Hematopoietic multipotent progenitor cell treated with erythropoietin and hydrocortisone succinate and interleukin-3 and kit ligand, for 4 days (in vitro differentiated cells): ENCODE measurements at regions not wholly inside any gene's neighbourhood (a gene's known extent, or its start where the extent isn't known, plus 50 kb on each side); places are given as distances from the start of the nearest gene placed in this dataset.
"Not testable (repeated sequence)": the region's sequence is repeated elsewhere in the genome, so short reads cannot be mapped to it uniquely, and the experiment has no call there.

Source experiments
- DNase-seq: peaks from one replicate; pipeline ENCODE4 v3.0.0-alpha.2; 2015

- not testable (repeated sequence) for DNase-seq
These were observed 189.3 kb downstream of the NPIPB11 start for GRCh38 chr16:29217104-29217751.

- not testable (repeated sequence) for DNase-seq
These were observed 192.7 kb downstream of the NPIPB11 start for GRCh38 chr16:29213770-29214169.

DNA sequence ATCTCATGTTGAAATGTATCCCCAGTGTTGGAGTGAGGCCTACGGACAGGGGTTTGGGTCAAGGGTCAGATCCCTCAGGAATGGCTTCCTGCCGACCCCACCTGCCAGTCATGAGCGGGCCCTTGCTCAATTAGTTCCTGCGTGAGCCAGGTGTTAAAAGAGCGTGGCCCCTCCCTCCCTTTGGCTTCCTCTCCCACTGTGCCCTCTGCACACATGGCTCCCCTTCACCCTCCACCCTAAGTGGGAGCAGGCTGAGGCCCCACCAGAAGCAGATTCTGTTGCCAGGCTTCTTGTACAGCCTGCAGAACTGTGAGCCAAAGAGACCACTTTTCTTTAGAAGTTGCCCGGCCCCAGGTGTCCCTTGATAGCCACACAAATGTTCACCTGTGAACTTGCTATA is 193.3 kb downstream of the NPIPB11 start:
- not testable (repeated sequence) for DNase-seq

- DNase-seq = not testable (repeated sequence)
These were observed 194.2 kb downstream of the NPIPB11 start for GRCh38 chr16:29212084-29213027.

- not testable (repeated sequence) for DNase-seq
These were observed 195.1 kb downstream of the NPIPB11 start for GRCh38 chr16:29211456-29211855.

- DNase-seq = peak; percentile 31
These were observed 196.0 kb downstream of the NPIPB11 start for GRCh38 chr16:29210299-29211150.

GRCh38 chr16:29206120-29206519 is 200.4 kb downstream of the NPIPB11 start:
- not testable (repeated sequence) for DNase-seq

DNA sequence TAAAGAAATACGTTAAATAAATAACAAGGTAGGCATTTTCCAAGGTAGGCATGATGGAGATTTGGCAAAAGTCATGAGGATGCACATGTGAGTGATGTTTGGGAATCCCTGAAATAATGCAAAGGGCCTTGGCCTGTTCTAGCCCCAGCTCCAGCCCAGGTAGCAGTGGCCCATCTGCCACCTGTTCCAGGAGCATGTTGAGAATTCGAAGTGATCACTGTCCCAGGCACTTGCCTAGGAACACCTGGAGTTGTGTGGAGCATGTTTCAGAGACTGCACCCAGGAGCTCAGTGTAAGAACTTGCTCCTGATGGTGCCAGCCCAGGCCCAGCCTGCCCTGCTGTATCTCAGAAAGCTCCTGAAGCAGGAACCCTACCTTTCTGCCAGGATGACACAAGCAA is 201.4 kb downstream of the NPIPB11 start:
- not testable (repeated sequence) for DNase-seq

- DNase-seq = no peak
These were observed 201.7 kb downstream of the NPIPB11 start for GRCh38 chr16:29204806-29205135.

- DNase-seq = not testable (repeated sequence)
These were observed 202.3 kb downstream of the NPIPB11 start for GRCh38 chr16:29203933-29204805.

DNA sequence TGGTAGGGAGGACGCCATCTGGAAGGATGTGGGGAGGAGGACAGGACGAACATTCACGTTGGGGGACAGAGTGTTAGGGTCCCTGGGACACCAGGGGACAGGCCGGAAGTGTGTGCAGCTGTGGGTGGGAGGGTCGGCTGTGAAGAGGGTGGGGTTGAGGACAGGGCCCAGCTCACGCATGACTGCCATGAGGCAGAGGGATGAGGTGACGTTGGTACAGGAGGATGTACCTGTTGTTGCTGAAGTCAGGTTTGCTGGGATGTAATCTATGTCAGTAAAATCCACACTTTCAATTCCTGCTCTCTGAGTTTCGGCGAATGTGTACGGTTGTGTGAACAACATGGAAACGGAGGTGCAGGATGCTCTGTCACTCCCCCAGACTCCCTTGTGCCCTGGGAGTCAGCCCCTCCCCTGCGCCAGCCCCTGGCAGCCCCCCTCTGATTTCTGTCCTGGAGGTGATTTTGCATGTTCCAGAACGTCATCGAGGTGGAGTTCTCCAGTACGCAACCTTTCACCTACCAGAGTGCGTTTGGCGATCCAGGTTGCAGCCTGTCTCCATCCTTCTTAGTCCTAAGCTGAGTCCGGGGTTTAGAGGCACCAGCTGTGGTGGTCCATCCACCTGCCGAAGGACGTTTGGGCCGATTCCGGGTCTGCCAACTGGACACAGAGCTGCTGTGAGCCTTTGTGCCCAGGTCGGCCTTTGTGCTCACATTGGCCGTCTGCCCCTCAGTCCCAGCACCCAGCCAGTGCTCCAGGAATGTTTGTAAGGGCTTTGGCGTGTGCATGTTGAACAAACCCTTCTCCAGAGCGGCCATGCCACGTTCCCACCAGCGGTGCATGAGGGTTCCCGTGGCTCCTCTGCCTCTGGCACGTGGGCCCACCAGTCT is 203.2 kb downstream of the NPIPB11 start:
- not testable (repeated sequence) for DNase-seq

DNA sequence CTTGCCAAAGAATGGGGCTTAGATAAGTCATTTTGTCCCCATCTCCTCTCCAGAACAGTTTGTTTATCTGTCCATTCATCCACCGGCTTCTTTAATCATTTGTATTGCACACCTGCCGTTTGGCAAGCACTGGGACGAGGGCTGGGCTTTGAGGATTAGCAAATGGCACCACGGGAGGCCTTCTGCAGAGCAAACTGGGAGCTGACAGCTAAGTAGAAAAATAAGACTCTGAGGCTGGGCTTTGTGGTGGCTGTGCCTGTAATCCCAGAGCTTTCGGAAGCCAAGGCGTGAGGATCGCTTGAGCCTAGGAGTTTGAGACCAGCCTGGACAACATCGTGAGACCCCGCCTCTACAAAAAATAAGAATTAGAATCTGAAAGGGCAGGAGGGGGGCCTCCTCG is 203.9 kb downstream of the NPIPB11 start:
- not testable (repeated sequence) for DNase-seq

- DNase-seq = not testable (repeated sequence)
These were observed 204.4 kb downstream of the NPIPB11 start for GRCh38 chr16:29202025-29202632.

GRCh38 chr16:29201296-29202024 is 205.1 kb downstream of the NPIPB11 start:
- DNase-seq = not testable (repeated sequence)

GRCh38 chr16:29200681-29201080 is 205.8 kb downstream of the NPIPB11 start:
- DNase-seq = not testable (repeated sequence)

- DNase-seq = not testable (repeated sequence)
These were observed 206.3 kb downstream of the NPIPB11 start for GRCh38 chr16:29200135-29200601.

- DNase-seq = not testable (repeated sequence)
These were observed 206.9 kb downstream of the NPIPB11 start for GRCh38 chr16:29199626-29200025.

DNA sequence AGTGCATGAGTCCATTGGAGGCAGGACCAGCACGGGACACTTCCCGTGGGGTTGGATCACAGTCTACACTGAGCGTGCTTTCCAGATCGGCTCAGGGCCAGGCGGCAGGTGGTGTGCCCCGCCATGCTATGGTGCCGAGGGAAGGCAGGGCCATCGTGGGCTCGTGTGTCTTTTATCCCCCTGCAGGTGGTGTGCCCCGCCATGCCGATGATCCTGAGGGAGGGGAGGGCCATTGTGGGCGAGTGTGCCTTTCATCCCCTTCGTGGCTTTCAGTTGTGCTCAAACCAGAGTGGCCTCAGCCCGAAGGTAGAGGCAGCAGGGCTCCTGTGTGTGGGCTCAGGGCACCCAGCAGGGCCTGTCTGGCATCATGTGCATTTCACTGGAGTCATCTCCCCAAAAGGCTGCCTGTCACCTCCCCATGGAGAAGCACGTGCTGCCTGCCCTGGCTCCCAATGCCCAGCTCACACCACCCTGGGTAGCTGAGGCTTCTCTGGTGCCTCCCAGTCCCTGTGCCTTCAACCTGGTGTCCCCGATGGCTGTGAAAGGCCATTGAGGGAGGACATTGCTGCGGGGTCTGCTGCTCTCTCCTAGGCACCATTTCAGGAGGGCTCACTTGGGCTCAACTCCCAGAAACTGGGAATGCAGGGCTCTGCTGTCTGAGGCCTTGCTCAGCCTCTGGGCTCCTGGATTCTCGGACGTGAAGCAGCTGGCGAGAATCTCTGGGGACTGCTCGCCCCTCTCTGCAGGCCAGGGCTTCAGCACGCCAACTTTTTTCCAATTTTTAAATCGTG is 207.6 kb downstream of the NPIPB11 start:
- no peak for DNase-seq

GRCh38 chr16:29198231-29198630 is 208.3 kb downstream of the NPIPB11 start:
- DNase-seq = no peak
